HepG2 (cell line): ENCODE measurements at regions not wholly inside any gene's neighbourhood (a gene's known extent, or its start where the extent isn't known, plus 50 kb on each side); places are given as distances from the start of the nearest gene placed in this dataset.
"Not testable (repeated sequence)": the region's sequence is repeated elsewhere in the genome, so short reads cannot be mapped to it uniquely, and the experiment has no call there.

Experiments
- EZH2 ChIP-seq: conservative IDR thresholded peaks from 2 replicates; pipeline ENCODE4 v1.6.1; 2012; ENCODE audit warnings: mild to moderate bottlenecking, low read depth, low read length, moderate library complexity
- FOXA3 ChIP-seq: IDR thresholded peaks from 2 replicates; pipeline ENCODE4 v1.6.1; 2016; ENCODE audit warnings: missing genetic modification reagents, missing compliant biosample characterization
- JARID2 ChIP-seq: sonication (generic); formaldehyde crosslinking; IDR thresholded peaks from 2 replicates; pipeline ENCODE4 v1.8.1; 2023; ENCODE audit warnings: missing genetic modification reagents, inconsistent platforms; ENCODE audit not compliant: insufficient replicate concordance
- PRDM15 ChIP-seq: sonication (generic); formaldehyde crosslinking; IDR thresholded peaks from 2 replicates; pipeline ENCODE4 v1.4.0; 2020; ENCODE audit warnings: missing genetic modification reagents
- SNAPC4 ChIP-seq: sonication (generic); formaldehyde crosslinking; IDR thresholded peaks from 2 replicates; pipeline ENCODE4 v1.4.0; 2020; ENCODE audit warnings: mild to moderate bottlenecking, missing genetic modification reagents
- SP5 ChIP-seq: IDR thresholded peaks from 2 replicates; pipeline ENCODE4 v1.6.1; 2016; ENCODE audit warnings: low read depth, borderline replicate concordance
- ZBTB14 ChIP-seq: sonication (generic); formaldehyde crosslinking; IDR thresholded peaks from 2 replicates; pipeline ENCODE4 v1.4.0; 2020; ENCODE audit warnings: missing genetic modification reagents

- TF ChIP-seq SP5 (CRISPR knock-in tag); JARID2 (CRISPR knock-in tag); ZBTB14 (CRISPR knock-in tag); FOXA3 (CRISPR knock-in tag); SNAPC4 (CRISPR knock-in tag); PRDM15; EZH2: not testable (repeated sequence)
Measured at GRCh38 chr2:95767531-95767930, 175.7 kb downstream of the TRIM43 start.
